Islet of Langerhans (tissue), 1 donor: ENCODE measurements at regions not wholly inside any gene's neighbourhood (a gene's known extent, or its start where the extent isn't known, plus 50 kb on each side); places are given as distances from the start of the nearest gene placed in this dataset.

Experiments used
- FAIRE-seq: peaks from one replicate; lab custom pipeline; 2011; peaks lifted over from hg19 to GRCh38; lab: Jason Lieb, UNC

DNA sequence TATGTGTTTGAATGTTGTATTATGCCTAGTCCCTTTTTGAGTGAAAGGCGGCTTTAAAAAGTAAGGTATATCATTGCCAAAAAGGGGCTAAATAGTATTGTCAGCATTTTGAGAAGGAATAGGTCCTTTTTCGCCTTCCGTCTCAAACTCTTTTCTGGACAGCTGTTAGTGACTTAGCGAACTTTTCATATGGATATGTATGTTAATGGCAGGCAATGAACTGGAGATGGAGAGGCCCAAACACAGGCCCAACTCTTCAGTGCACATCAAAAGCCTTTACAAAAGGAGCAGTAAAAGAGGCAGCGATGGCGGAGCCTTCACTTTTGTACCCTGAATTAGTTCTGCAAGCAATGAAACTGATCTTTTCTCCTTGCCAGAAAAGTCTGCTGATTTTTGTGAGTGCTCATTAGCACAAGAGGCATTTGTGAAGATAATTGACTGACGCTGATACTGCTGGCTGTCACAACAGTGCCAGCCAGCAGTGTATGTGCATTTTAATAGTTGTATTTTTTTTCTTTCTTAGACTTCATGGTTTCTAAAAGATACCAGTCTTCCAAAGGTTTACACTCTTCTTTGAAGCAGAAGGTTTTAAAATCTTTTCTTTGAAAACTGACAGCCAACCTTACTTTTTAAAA is 243.7 kb upstream of the SP8 start:
- FAIRE-seq, result no peak

DNA sequence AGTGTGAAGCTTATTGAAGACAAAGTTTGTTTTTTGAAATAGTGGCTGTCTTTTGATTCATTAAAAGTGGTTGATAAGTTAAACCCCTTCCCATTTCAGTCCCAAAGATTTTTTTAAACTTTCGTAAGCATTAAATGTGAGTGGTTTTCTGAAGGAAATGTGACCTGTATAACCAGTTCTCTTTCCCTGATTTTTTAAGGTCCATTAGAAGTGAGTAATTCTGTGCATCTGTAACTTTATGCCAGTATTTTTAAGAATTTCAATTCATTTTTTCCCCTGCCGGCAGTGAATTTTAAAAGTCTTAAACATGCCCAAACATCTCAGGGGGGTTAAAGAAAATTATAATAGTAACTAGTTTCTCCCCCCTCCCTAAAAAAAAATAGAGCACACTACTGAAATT is 254.6 kb upstream of the SP8 start:
- FAIRE-seq, result no peak

DNA sequence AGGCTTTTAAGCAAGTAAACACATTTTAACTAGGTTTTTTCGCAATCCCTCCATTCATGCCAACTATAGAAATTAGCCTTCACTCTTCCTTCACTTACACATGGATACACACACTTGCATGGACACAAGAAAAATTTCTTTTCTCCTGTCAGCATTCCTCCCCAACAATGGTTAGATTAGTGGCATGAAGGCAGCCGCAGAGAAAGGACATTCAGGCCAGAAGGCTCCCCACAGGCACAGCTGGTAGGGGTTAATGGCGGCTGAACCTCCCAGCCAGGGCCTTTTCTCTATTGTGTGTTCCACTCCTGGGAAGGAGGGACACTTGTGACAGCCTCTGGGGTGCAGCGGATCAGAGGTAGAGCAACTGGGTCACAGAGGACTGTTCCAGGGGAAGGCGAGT is 255.0 kb upstream of the SP8 start:
- no peak for FAIRE-seq

DNA sequence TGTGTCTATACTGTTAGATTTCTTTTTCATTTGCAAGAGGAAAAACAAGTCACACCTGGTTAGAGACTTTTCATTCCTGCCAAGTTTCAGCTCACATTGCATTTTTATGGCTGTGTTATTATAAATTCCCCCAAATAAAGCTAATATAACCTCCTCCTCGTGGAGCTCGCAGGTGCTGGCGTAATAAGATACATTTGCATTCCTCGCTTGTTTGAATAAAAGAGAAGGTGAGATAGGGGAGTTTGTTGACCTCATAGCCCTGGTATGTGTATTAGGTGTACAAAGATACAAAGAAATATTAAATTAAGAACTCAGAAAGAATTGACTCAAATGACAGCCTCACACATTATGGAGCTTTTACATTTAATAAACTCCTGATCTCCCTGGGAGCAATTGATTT is 257.7 kb upstream of the SP8 start:
- no peak for FAIRE-seq

DNA sequence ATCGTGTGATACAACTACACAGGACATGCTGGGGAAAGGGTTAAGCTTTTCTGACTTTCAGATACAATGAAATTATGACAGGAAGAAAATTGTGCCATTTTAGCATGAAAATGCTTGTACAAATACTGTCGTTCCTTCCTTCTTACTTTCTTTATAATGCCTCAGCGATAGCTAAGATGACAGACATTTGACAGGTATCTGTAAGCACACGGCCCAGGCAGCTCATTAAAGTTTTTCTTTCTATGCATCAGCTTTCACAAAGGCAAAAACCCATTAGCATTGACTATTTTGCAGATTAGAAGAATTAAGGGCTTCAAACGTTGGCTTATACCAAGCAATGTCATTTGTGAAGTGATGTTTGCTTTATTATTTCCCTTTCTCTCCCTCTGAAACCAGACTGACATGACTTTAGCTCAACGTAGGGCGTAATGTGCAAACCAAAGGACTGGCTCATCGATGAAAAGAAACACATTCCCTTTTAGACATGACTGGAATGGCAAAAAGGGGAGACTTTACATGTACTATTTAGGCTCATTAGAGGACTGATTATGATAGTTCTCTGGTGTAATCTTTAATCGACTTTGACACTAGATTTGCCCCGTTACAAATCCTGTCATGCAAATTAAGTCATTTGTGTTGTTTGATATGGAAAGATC is 258.4 kb upstream of the SP8 start:
- no peak for FAIRE-seq

DNA sequence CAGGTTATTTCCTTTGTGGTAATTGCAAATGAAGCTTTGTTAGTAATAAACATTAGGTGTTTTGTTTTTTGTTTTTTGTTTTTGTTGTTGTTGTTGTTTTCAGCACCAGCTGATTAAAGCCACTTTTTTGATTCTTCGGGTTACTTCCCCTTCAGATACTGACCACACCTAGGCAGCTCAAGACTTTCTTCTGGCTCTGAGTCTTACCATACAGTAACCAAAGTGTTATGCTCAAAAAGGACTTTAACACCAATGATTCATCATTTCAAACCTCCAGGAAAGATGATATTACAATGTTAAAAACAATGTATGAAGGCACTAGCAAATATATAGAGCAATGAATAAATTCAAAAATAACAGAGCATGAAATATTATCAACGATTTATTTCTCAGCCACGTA is 265.2 kb upstream of the SP8 start:
- no peak for FAIRE-seq

DNA sequence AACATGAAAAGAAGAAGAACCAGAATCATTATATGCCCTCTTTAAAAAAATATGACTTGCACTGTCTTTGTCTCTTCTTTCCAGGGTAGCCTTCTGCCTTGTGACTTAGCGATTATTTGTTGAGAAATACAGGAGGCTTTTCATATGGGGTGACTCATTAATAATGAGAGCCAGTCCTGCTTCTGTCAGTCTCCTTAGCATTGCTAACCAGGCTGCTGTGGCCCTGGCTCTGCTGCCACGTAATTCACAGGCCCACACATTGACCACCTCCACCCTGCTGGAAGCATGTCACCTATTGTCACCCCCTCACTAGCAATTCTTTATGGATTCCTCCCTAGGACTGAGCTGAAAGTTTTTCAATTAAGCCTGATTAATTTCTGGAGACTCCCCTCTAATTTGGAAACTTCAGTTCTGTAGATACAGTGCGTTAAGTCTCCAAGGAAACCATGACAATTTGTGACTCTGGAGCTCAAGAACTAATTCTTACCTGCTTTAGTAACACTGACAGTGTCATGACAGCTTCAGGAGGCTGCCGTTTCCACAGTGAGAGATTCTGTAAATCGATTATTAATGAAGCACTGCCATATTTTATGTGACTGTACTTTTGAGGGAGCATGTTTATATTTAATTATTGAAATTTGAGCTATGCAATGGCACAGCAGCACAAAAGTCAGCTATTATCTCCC is 267.9 kb upstream of the SP8 start:
- FAIRE-seq, result no peak

DNA sequence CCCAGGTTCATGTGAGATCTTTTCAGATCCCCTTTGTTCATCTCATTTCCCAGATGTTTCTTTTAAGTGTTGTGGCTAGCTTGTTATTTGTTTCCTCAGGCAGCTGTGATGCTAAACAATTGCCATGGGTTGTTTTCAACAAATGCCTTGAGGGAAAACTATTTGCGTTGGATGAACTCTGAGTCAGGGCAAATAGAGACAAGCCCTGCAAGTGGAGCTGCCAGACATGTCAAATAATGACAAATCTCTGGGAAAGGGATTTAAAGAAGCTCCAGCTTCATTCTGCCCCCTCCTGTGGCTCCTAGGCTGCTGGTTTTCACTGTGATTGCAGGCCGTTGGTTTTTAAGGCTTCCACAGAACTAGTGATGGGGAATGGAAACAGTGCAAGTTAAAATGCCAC is 272.4 kb upstream of the SP8 start:
- no peak for FAIRE-seq

DNA sequence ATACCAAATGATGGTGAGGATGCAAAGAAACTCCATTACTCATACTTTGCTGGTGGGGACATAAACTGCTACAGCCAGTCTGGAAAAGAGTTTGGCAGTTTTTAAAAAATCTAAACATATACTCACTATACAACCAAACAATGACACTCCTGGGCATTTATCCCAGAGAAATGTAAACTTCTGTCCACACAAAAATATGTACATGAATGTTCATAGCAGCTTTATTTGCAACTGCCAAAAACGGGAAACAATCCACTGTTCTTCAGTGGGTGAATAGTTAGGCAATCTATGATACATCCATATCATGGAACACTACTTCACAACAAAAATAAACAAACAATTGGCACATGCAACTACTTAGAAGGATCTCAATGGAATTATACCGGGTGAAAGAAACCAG is 276.4 kb upstream of the SP8 start:
- FAIRE-seq, result no peak

DNA sequence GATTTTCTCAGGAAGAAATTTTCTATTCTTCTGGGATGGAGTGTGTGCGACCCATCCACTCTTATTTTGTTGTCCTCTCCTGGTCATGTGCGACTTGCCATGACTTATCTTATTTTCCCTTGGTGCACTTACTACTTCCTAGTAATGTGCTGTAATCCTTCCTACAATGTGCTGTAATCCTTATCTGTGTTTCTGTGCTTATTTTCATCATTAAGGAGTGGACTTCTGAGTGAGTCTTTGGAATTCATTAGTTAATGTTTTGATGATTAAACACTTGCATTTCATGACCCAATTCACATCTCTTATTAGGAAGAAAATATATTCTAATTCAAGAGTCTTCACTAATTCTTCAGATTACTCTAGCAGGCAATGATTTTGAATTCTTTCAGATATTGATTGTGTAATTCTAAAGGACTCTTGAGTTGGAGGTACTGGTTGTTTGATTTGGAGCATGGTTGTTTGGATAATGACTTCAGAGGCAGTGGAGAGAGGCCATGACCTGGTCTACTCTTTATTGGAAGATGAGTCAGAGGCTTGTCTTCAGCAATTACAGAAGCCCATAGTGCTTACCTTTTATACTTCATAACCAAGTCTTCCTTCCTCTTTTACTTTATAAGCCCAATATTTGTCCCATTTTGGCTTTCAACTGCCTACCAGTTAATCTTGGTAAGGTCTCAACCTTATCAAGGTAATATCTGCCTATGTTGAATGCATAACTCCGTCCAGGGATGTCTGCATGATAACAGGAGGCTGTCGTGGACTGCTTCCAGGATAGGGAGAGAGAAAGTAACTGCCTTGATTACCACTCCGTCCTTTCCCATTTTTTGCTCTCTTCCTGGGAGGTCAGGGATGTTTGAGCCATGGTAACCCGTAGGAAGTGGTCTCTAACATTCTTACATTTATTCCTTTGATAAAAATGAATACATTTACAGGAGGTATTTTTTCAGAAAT is 278.3 kb upstream of the SP8 start:
- no peak for FAIRE-seq

DNA sequence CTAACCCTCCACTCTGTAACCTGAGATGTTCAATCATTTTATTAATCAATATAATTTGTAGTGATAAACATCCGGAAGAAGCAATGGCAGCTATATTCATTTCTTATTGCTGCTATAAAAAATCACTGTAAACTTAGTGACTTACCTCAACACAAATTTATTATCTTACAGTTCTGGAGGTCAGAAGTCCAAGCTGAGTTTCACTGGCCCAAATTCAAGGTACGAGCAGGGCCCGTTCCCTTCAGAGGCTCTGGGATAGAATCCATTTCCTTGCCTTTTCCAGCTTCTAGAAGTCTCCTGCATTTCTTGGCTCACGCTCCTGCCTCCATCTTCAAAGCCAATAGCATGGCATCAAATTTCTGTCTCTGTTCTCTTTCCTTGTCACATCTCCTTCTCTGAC is 279.5 kb upstream of the SP8 start:
- no peak for FAIRE-seq

DNA sequence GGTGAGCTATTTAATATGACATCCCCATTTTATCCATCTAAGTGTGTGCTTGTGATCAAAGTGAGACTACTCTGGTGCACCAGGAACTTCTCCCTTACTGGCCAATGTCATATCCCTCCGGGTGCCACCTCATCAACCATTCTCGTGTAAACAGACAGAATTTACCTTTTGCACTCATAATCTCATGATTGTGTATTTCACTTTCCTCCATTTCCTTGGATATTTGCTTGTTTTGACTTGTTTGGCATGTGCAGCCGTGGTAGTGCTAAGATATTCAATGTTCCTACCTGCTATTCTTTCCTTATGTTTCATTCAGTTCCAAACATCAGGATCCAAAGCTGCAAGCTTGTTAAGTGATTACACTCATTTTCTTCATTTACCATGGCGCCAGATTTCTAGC is 280.5 kb upstream of the SP8 start:
- no peak for FAIRE-seq

DNA sequence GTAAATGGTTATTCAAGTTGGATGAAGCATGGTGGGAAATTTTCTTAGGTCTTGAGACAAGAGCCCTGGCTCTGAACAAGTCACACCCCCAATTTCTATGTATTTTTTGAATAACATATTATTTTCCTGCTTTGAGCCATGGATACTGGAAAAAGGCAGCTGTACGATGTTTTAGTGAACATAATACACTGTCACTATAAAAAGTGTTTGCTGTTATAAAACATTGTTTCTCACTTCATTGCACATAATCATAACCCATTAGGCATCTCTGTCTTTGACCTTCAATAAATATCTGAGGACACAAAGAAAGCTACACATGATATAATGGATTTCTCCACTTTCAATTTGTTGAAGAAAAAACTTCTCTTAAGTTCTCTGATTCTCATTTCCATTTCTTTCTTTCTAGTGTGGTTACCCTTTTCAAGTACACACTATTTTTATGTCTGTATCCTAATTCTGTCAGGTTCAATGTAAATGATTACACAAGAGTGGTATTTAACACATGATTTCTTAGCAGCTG is 283.9 kb upstream of the SP8 start:
- no peak for FAIRE-seq

DNA sequence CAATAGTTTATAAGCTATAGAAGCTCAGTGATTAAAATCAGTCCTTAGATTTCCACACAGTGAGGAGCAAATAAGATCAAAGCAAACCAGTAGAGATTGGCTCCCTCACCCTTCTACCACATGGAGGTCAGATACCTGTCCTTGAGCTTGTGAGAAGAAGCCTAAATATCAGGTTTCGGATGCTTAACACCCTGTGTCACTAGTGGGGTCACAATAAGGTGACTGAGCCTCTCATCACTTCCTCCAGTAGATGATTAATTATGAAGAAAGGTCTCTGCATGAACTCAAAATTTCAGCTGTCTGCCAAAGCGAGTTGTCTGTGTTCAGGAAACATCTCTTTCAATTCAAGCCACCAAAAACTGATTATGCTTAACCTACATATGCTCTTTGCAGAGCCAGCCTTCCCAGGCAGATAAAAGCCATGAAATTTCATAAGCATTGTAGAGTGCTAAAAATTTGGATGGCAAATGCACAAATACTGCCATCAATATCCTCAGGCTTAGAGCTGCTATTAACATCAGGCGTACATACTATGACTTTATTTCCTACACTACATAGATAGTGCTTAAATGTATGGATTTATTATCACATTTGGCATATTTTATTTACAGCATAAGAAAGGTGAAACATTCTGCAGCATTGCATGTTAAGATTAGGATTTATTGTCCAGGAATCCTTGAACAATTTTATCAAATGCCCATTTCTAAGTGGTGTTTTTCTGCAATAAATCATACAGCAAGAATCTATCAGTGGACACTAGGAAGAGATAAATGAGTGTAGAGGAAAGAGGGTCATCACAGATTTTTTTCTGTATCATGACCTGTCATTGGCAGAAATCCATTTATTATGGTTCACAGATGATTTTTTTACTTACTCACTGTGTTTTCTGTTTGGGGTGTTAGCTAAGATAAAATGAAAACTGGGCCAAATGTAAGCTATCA is 285.1 kb upstream of the SP8 start:
- FAIRE-seq, result no peak

DNA sequence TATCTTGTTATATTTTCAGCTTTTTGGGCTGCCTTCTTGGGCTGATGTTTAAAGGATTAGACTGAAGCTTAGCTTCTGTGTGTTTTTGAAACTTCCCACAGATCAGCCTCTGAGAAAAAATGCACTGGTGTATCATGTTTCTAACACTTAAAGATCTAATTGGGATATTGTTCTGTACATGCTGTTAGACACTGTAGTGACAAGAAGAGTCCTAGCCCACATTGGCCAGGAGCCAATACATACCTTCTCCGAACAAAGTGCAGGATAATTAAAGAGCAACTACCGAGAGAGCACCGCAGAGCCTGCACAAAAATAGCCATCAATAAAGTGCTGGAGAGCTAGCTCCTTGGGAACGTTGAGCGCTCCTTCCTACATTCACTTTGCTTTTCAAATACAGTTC is 289.4 kb upstream of the SP8 start:
- no peak for FAIRE-seq

DNA sequence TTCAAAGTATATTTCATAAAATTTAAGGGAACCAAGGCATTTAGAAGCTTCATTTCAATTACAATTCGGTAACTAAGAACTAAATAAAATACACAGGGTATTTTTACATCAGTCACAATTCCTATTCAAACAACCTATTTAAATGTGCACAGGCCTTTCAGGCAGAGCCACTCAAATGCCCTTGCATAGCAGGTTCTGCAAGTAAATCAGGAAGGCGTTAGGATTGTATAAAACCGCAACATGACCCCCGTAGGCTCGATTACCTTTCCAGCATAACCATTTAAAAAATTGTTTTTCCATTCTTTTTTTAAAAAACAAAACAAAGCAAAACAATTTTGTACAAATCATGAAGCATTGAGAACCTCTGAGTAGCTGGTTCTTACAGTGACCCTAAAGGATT is 289.9 kb upstream of the SP8 start:
- no peak for FAIRE-seq

DNA sequence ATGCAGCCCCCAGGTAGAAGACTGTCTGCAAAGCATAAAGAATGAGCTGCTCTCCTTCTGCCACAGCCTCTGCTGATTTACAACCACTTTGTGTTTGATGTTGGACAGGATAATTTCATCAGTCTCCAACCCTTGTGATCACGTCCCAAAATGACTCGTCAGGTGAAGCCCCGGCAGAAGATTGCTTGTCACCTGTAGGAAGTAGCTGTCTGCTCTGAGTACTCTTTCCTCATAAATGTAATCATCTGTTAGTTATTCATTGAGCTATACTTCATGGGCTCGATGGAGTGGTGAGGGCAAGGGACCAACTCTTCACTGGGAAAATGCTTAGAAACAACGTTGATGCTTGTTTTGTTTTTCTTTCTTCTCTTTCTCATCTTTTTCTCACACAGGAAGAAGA is 290.9 kb upstream of the SP8 start:
- no peak for FAIRE-seq

DNA sequence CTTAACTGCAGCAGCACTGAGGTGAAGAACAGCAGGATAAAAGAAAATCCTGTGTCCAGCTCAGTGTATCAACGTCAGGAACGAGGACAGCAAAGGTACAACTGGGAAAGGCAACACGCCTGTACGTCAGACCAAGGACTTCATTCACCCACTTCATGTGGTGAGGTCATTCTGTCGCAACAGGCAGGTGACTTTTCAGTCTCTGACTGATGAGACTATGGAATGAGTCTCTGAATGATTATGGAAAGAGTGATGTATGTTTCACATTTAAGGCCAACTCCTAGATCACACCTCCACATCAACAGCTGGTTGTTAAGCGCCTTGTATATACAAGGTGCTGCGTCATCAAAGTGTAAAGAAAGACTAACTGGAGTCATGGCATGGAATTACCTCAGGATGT is 297.6 kb upstream of the SP8 start:
- FAIRE-seq, result no peak

DNA sequence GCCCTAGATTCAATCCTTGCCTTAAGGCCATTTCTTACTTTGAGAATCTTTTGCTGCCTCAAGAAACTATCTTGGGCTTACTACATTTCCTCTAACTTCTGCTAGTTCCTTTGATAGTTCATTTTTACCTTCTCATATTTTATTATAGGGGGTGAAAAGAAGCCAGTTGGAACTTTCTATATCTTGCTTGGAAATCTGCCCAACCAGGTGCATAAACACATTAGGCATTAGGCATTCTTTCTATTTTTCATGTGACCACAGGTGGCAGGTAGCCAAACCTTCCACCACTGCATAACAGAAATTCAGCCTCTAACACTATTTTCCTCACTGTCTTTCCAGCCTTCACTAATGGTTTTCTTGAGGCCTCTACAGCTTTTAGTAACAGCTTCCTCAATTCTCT is 300.0 kb upstream of the SP8 start:
- no peak for FAIRE-seq

DNA sequence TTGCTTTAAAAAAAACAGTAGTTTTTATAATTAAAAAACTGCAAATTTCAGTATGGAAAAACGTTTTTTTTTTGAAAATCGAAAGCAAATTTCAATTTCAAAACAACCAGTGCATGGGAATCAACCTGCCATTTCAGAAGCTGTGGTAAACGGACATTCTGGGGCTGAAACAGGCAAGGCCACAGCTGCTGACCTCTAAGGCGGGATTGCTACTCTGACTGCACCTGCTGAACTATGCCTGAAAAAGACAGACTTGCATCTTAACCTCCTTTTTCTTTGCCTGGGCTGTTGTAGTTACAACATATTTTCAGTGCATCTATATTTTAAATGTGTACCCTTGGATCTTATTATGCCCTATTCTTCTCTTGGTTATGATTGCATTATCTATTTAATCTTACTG is 303.0 kb upstream of the SP8 start:
- FAIRE-seq, result no peak
